ENCODE measurements at regions not wholly inside any gene's neighbourhood (a gene's known extent, or its start where the extent isn't known, plus 50 kb on each side); places are given as distances from the start of the nearest gene placed in this dataset.

DNA sequence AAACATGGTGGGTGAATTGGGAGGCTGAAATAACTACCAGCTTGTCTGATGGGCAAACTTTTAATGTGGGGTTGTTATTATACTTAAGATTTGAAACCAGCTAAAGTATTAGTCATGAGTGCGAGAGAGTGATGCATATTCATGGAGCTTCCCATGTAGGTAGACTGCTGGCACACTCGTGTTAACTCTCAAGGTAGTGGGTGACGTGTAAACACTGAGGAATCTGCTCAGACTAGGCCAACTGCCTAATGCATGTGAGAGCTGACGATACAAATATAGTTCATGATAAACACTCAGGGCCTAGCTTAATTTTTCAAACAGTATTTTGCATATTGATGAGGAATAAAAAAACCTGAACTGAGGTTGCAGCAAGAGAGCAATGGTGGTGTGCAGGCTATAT lies 1165.7 kb upstream of the PIK3C3 start:
- WGBS: 64% methylated on average over 4 of the region's 4 CpGs
- no peaks in the 10 kb centered on the region for H3K9me3 ChIP-seq (ENCODE audit: control insufficient read depth in 4 of 4, low read length in 3 of 4)
- TF ChIP-seq GABPA (IDR thresholded peaks at IDR 0.05 in 1 of 2, conservative IDR thresholded peaks at IDR 0.05 in 1 of 2): no peak
- TF ChIP-seq, protein P1, sequence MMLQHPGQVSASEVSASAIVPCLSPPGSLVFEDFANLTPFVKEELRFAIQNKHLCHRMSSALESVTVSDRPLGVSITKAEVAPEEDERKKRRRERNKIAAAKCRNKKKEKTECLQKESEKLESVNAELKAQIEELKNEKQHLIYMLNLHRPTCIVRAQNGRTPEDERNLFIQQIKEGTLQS (IDR thresholded peaks at IDR 0.05): no peak
- TF ChIP-seq, protein P2, sequence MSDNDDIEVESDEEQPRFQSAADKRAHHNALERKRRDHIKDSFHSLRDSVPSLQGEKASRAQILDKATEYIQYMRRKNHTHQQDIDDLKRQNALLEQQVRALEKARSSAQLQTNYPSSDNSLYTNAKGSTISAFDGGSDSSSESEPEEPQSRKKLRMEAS (IDR thresholded peaks at IDR 0.05): no peak
- TF ChIP-seq FOXA1 (IDR thresholded peaks at IDR 0.05): no peak
- no peak for TF ChIP-seq SP1 (IDR thresholded peaks at IDR 0.05)
- no peak for TF ChIP-seq NR2F2 (IDR thresholded peaks at IDR 0.05)
- TF ChIP-seq EGR1 (IDR thresholded peaks at IDR 0.05; ENCODE audit: low read depth in 2 of 2): no peak
- TF ChIP-seq, protein P3, sequence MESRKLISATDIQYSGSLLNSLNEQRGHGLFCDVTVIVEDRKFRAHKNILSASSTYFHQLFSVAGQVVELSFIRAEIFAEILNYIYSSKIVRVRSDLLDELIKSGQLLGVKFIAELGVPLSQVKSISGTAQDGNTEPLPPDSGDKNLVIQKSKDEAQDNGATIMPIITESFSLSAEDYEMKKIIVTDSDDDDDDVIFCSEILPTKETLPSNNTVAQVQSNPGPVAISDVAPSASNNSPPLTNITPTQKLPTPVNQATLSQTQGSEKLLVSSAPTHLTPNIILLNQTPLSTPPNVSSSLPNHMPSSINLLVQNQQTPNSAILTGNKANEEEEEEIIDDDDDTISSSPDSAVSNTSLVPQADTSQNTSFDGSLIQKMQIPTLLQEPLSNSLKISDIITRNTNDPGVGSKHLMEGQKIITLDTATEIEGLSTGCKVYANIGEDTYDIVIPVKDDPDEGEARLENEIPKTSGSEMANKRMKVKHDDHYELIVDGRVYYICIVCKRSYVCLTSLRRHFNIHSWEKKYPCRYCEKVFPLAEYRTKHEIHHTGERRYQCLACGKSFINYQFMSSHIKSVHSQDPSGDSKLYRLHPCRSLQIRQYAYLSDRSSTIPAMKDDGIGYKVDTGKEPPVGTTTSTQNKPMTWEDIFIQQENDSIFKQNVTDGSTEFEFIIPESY (IDR thresholded peaks at IDR 0.05): no peak
- TF ChIP-seq YY1 (IDR thresholded peaks at IDR 0.05): no peak
- TF ChIP-seq RXRA (IDR thresholded peaks at IDR 0.05): no peak
- TF ChIP-seq, protein P4, sequence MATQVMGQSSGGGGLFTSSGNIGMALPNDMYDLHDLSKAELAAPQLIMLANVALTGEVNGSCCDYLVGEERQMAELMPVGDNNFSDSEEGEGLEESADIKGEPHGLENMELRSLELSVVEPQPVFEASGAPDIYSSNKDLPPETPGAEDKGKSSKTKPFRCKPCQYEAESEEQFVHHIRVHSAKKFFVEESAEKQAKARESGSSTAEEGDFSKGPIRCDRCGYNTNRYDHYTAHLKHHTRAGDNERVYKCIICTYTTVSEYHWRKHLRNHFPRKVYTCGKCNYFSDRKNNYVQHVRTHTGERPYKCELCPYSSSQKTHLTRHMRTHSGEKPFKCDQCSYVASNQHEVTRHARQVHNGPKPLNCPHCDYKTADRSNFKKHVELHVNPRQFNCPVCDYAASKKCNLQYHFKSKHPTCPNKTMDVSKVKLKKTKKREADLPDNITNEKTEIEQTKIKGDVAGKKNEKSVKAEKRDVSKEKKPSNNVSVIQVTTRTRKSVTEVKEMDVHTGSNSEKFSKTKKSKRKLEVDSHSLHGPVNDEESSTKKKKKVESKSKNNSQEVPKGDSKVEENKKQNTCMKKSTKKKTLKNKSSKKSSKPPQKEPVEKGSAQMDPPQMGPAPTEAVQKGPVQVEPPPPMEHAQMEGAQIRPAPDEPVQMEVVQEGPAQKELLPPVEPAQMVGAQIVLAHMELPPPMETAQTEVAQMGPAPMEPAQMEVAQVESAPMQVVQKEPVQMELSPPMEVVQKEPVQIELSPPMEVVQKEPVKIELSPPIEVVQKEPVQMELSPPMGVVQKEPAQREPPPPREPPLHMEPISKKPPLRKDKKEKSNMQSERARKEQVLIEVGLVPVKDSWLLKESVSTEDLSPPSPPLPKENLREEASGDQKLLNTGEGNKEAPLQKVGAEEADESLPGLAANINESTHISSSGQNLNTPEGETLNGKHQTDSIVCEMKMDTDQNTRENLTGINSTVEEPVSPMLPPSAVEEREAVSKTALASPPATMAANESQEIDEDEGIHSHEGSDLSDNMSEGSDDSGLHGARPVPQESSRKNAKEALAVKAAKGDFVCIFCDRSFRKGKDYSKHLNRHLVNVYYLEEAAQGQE (IDR thresholded peaks at IDR 0.05): no peak
- no peak for TF ChIP-seq TAF1 (conservative IDR thresholded peaks at IDR 0.05)
- DNase-seq (ENCODE audit: low spot score): no peak
- no peak overlapping the region for H3K9ac ChIP-seq (ENCODE audit: low read depth in 1 of 2, low read length in 2 of 2)
- no peaks in the 10 kb centered on the region for H3K36me3 ChIP-seq (ENCODE audit: control insufficient read depth in 4 of 4, insufficient read depth in 3 of 4, low read depth in 1 of 4, low read length in 3 of 4)
- no peaks in the 10 kb centered on the region for H3K4me1 ChIP-seq (ENCODE audit: control insufficient read depth in 4 of 4, insufficient read depth in 4 of 4, low read length in 3 of 4)
- no peak overlapping the region for H3K27ac ChIP-seq (ENCODE audit: low read depth in 1 of 2, low read length in 2 of 2)
- no peak overlapping the region for H3K4me3 ChIP-seq (ENCODE audit: low read depth in 1 of 3, low read length in 3 of 3)
- no peaks in the 10 kb centered on the region for H3K27me3 ChIP-seq (ENCODE audit: control insufficient read depth in 4 of 4, insufficient read depth in 4 of 4, low read length in 3 of 4)

DNA sequence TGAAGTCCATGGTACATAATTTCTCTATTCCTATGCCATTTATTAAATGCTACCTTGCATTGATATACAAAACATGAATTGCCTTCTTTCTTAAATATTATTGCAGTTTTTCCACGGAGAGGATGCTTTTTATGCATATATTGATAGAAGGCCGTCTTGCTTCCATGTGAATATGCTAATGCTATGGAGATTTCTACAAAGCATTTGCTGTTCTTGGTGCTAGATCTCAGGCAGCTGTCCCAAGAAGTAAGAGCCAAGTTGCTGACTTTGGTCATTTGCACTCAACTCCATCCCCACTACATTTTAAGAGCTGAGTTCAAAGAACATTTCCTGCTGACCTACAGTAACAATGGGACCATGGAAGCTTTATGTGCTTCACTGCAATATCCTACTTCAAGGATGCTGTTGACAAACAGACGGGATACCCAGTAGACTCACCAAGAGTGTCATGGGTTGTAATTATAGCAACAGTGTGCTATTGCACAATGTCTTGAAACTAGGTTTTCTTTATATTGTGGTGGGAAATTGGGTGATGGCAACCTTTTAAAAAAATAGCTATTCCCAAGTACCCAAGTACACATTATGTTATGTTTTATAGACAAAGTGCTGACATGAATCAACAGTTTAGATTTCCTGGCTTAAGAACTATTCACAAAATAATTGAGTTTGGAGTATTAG lies 1172.4 kb upstream of the PIK3C3 start:
- DNase-seq (ENCODE audit: low spot score): no peak
- Histone ChIP-seq H3K4me3 (ENCODE audit: low read depth in 1 of 3, low read length in 3 of 3) (no peak overlapping the region), H3K4me1 (ENCODE audit: control insufficient read depth in 4 of 4, insufficient read depth in 4 of 4, low read length in 3 of 4) (no peaks in the 10 kb centered on the region), H3K27me3 (ENCODE audit: control insufficient read depth in 4 of 4, insufficient read depth in 4 of 4, low read length in 3 of 4) (no peaks in the 10 kb centered on the region), H3K27ac (ENCODE audit: low read depth in 1 of 2, low read length in 2 of 2) (no peak overlapping the region), H3K36me3 (ENCODE audit: control insufficient read depth in 4 of 4, insufficient read depth in 3 of 4, low read depth in 1 of 4, low read length in 3 of 4) (no peaks in the 10 kb centered on the region), H3K9me3 (ENCODE audit: control insufficient read depth in 4 of 4, low read length in 3 of 4) (no peaks in the 10 kb centered on the region), H3K9ac (ENCODE audit: low read depth in 1 of 2, low read length in 2 of 2) (no peak overlapping the region)
- no peak for TF ChIP-seq NR2F2 (IDR thresholded peaks at IDR 0.05)
- no peak for TF ChIP-seq YY1 (IDR thresholded peaks at IDR 0.05)
- TF ChIP-seq, protein P1 (IDR thresholded peaks at IDR 0.05): no peak
- 71% methylated on average over 3 of the region's 3 CpGs for WGBS

Data from liver (tissue), 7 donors.